HG03066 (cell line): ENCODE measurements at regions not wholly inside any gene's neighbourhood (a gene's known extent, or its start where the extent isn't known, plus 50 kb on each side); places are given as distances from the start of the nearest gene placed in this dataset.

ENCODE experiments used
- ATAC-seq: cut with Tn5 transposase; IDR thresholded peaks from one replicate; pipeline ENCODE4 v1.9.1; 2021; ENCODE audit warnings: low read depth; ENCODE audit not compliant: unreplicated experiment

- no peak for ATAC-seq
These were observed 557.4 kb upstream of the ZNF462 start for GRCh38 chr9:106305428-106306133.

GRCh38 chr9:106307670-106308069, 555.3 kb upstream of the ZNF462 start:
- no peak for ATAC-seq

- no peak for ATAC-seq
These were observed 553.0 kb upstream of the ZNF462 start for GRCh38 chr9:106309925-106310324.

DNA sequence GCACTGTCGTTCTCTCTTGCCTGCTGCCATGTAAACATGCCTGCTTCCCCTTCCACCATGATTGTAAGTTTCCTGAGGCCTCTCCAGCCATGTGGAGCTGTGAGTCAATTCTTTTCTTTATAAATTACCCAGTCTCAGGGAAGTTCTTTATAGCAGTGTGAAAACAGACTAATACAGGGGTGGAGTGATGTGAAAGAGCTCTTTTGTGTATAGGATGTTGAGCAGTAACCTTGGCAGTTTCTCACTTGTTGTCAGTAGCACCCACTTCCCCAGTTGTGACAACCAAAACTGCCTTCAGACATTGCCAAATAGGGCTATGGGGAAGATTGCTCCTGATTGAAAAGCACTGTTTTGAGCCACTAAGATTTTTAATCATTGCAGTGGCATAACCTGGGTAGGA, 552.2 kb upstream of the ZNF462 start:
- ATAC-seq: peak; percentile 47

DNA sequence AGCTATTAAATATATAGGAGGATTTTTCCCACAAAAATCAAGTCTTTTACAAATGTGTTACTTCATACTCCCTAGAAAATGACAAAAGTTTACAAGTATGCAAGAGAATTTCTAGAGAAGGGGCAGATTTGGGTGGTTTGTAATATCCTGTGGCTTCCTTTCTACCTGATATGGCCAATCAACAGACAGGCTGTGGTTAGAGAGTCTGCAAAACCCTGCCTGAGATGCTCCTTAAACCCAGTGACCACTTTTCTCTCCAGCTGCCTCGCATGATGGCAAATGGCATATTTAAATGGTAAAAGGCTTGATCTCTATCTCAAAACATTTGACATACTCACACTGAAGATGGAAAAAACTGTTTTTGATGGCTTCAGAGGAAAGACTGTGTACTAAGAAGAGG, 550.1 kb upstream of the ZNF462 start:
- no peak for ATAC-seq

DNA sequence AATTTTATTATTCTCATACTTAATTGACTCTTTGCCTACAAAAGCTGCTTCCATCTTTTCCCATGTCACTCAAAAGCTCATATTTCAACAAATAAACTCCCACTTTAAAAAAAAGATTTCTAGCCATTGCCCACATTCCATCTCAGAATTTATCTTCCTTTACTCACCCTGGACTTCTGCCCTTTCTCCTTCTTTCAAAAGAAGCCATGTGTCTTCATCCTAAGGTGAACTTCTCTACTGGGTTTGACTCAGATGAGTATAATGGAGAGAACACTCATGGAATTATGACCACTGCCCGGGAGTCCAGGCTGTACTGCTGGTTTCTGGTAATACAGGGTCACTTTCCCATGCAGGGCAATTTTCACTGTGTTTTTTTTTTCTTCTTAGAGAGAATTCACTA, 548.5 kb upstream of the ZNF462 start:
- no peak for ATAC-seq

- no peak for ATAC-seq
These were observed 541.4 kb upstream of the ZNF462 start for GRCh38 chr9:106321394-106322180.

DNA sequence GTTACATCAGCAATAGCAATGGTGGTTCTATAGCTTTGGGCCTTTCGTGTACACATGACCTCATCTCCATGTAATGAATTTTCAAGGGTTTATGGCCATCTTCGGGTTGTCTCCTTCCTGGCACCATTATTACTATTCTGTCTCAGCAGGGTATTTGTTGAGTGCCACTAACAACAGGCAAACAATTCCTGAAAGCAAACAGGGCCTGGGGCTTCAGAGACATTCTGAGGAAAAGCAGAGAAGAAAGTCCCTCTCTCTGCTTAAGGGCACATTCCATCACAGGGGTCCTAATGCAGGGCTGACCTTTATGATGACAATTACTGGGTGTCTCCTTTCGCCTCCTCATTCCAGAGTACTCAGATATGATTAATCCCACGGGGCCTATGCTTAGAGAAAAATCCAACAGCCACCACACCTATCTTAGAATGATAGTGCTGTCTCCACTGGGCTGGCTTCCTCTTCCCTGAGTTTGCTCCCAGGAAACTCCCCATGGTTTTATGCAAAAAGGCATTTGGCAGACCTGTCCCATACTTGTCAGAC, 540.2 kb upstream of the ZNF462 start:
- ATAC-seq: no peak

- ATAC-seq: no peak
These were observed 538.8 kb upstream of the ZNF462 start for GRCh38 chr9:106324053-106324585.

DNA sequence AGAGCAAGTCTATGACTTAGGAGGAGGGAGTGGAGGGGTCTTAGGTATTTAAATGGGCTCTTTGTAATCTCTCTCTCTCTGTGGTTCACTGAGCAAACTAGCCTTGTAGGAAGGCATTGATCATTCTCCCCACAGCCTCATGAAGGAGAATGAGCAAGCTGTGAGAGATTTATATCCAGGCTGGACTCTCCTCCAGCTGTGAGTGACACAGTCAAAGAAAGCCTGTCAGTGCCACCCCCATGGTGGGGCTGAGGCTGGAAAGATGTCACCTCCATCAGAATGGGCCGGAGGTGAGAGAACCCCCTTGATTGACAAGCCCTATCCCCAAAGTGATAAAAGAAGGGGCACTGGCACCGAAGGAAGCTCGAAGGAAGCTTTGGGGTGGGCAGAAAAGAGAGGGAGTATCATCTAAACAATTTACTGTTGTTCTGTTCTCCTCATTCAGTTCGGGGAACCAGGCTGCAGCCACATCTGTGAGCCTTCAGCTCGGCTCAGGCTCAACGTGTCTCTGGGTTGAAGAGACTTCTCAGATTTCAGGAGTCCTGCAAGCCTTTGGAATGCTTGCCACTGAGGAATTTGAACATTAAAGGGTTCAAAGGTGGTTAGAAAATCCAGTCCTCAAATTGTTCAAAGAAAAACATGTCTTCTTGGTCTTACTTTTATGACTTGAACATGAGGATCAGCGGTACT, 538.2 kb upstream of the ZNF462 start:
- no peak for ATAC-seq

DNA sequence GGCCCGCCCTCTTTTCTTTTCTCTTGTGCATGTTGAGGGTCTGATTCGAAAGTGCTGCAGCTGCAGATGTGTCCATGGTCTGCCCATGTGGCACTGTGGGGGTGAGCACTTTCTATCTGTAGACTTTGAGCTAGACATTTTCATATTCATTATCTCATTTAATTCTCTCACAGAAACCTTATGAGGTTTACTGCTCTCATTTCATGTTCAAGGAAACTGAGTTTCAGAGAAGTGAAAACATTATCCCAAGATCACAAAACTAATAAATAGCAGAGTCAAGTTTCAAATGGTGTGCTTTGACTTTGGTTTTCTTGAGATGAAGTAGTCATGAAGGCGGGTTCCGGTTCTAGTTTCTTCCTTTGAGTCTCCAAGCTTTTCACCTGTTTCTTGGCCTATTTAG, 536.5 kb upstream of the ZNF462 start:
- no peak for ATAC-seq

GRCh38 chr9:106333481-106333880, 529.5 kb upstream of the ZNF462 start:
- no peak for ATAC-seq

DNA sequence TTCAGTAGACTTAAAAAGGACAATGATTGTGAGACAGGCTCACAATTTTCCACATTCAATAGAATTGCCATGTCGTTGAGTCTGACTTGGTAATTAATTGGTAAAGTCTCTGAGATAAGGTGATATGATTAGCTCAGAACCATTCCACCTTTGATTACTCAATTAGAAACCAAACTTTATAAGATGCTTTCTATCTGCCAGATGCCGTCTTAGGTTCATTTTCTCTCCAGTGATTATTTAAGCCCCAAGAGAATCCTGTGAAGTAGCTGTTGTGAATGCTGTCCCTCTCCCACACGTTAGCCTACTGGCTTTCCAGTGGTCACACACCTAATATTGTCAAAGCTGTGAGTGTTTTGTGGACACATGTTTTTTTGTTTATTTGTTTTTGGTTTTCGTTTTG, 528.9 kb upstream of the ZNF462 start:
- no peak for ATAC-seq

- ATAC-seq: no peak
These were observed 523.1 kb upstream of the ZNF462 start for GRCh38 chr9:106339882-106340281.

- ATAC-seq: no peak
These were observed 512.2 kb upstream of the ZNF462 start for GRCh38 chr9:106350777-106351176.

DNA sequence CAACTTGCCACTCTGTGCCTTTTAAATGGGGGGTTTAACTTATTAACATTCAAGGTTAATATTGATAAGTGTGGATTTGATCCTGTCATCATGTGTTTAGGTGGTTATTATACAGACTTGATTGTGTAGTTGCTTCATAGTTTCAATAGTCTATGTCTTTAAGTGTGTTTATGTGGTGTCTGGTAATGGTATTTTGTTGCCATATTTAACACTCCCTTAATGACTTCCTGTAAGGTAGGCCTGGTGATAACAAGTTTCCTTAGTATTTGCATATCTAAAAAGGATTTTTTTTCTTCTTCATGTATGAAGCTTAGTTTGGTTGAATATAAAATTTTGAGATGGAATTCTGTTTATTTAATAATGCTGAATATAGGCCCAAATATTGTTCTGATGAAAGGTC, 506.0 kb upstream of the ZNF462 start:
- no peak for ATAC-seq

DNA sequence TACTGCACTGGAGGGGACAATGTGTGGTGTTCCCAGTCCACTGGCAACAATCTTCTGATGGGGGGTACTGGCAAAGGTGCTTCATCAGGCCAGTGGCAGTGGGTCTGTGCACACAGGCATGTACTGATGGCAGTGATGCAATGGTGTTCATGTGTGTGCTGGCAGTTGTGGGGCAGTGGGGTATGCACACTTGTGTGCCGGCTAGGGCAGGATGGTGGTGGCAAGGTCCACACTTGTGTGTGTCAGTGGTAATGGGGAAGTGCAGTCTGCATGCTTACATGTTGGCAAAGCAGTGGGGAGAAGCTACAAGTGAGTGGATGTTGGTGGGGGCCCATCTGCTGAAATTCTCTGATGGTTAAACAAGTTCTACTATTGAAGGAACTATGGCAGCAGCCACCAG, 504.6 kb upstream of the ZNF462 start:
- no peak for ATAC-seq

DNA sequence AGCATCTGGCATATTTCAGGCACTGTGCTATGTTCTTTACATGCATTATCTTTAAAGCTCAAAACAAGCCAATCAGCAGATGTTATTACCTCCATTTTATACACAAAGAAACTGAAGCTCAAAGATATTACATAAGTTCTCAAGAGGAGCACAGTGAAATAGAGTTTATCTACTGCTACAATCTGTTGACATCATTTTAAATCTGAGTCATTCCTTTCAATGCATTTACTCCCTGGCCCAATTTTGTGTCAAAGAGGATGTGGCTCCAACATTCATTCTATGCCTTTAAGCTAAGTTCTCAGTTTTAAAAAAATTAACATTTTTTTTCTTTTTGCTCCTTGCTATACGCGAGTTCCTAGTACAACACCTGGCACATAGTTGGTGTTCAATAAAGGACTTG, 486.3 kb upstream of the ZNF462 start:
- ATAC-seq: no peak

- no peak for ATAC-seq
These were observed 479.9 kb upstream of the ZNF462 start for GRCh38 chr9:106383072-106383471.

- no peak for ATAC-seq
These were observed 475.0 kb upstream of the ZNF462 start for GRCh38 chr9:106387965-106388364.

- no peak for ATAC-seq
These were observed 469.7 kb upstream of the ZNF462 start for GRCh38 chr9:106393226-106393625.
